ENCODE measurements at regions not wholly inside any gene's neighbourhood (a gene's known extent, or its start where the extent isn't known, plus 50 kb on each side); places are given as distances from the start of the nearest gene placed in this dataset.

DNA sequence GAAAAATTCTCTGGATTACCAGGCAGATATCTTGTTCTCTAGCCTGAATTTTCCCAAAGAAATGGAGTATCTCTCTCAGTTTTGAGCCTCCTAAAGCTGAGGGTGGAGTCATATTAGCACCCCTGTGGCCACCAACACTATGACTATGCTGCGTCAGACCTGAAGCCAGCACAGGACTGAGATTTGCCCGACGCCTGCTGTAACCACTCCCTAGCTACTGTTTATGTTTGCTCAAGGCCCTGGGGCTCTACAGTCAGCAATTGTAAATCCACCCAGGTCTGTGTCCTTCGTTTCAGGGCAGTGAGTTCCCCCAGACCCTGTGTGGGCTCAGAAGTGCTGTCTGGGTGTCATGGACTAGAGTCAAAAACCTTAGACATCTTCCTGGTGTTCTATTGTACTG is 61.4 kb downstream of the ZXDA start:
- H3K27me3 ChIP-seq (replicated peaks; ENCODE audit: control insufficient read depth, insufficient read depth, low read length): no peaks in the 10 kb centered on the region
- H3K36me3 ChIP-seq (ENCODE audit: control insufficient read depth, insufficient read depth, low read length): no peaks in the 10 kb centered on the region
- H3K4me3 ChIP-seq (replicated peaks; ENCODE audit: low read depth, low read length): no peak overlapping the region
- TF ChIP-seq, protein P1, sequence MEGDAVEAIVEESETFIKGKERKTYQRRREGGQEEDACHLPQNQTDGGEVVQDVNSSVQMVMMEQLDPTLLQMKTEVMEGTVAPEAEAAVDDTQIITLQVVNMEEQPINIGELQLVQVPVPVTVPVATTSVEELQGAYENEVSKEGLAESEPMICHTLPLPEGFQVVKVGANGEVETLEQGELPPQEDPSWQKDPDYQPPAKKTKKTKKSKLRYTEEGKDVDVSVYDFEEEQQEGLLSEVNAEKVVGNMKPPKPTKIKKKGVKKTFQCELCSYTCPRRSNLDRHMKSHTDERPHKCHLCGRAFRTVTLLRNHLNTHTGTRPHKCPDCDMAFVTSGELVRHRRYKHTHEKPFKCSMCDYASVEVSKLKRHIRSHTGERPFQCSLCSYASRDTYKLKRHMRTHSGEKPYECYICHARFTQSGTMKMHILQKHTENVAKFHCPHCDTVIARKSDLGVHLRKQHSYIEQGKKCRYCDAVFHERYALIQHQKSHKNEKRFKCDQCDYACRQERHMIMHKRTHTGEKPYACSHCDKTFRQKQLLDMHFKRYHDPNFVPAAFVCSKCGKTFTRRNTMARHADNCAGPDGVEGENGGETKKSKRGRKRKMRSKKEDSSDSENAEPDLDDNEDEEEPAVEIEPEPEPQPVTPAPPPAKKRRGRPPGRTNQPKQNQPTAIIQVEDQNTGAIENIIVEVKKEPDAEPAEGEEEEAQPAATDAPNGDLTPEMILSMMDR (IDR thresholded peaks at IDR 0.05; ENCODE audit: insufficient read depth, low read length, poor library complexity, severe bottlenecking): no peak
- no peak for DNase-seq (ENCODE audit: extremely low read depth, insufficient read length)

DNA sequence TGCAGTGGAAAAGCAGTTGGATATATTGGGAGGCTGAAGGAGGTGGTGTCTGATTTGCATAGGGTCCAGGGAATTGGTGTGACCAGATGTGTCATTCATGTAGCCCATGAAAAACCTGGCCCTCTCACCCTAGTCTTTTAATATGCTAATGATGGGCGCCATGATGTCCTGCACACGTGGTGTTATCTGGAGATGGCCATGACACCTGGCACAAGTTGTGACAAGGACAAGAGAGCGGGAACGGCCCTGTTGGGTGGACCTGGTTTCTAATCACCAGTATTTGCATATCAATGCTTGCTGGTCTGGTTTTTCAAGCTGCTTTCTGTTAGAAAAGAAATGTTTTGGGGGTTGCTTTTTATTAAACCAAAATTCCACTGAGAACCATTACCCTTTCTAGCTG is 87.4 kb downstream of the ZXDA start:
- no peaks in the 10 kb centered on the region for H3K27me3 ChIP-seq (replicated peaks; ENCODE audit: control insufficient read depth, insufficient read depth, low read length)
- TF ChIP-seq, protein P1 (IDR thresholded peaks at IDR 0.05; ENCODE audit: insufficient read depth, low read length, poor library complexity, severe bottlenecking): no peak
- H3K4me3 ChIP-seq (replicated peaks; ENCODE audit: low read depth, low read length): no peak overlapping the region
- H3K36me3 ChIP-seq (ENCODE audit: control insufficient read depth, insufficient read depth, low read length): no peaks in the 10 kb centered on the region
- DNase-seq (ENCODE audit: extremely low read depth, insufficient read length): no peak

DNA sequence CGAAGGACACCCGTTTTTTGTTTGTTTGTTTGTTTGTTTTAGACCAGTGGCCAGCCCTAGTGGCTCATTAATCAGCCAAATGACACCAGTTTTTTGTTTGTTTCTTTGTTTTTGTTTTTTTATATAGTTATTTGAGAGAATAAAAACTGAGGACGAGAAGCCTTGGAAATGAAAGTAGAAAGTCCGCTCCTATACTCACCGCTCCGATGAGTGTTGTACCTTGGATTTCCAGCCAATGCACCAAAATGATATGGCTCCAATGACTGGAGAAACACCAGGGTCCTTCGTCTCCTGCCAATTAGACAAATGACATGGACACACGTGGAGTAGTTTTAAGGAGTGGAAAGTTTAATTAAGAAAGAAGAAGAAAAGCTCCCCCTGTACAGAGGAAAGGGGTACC is 87.9 kb downstream of the ZXDA start:
- Histone ChIP-seq H3K36me3 (ENCODE audit: control insufficient read depth, insufficient read depth, low read length) (no peaks in the 10 kb centered on the region), H3K27me3 (replicated peaks; ENCODE audit: control insufficient read depth, insufficient read depth, low read length) (no peaks in the 10 kb centered on the region), H3K4me3 (replicated peaks; ENCODE audit: low read depth, low read length) (no peak overlapping the region)
- DNase-seq (ENCODE audit: extremely low read depth, insufficient read length): no peak
- TF ChIP-seq, protein P1 (IDR thresholded peaks at IDR 0.05; ENCODE audit: insufficient read depth, low read length, poor library complexity, severe bottlenecking): no peak

DNA sequence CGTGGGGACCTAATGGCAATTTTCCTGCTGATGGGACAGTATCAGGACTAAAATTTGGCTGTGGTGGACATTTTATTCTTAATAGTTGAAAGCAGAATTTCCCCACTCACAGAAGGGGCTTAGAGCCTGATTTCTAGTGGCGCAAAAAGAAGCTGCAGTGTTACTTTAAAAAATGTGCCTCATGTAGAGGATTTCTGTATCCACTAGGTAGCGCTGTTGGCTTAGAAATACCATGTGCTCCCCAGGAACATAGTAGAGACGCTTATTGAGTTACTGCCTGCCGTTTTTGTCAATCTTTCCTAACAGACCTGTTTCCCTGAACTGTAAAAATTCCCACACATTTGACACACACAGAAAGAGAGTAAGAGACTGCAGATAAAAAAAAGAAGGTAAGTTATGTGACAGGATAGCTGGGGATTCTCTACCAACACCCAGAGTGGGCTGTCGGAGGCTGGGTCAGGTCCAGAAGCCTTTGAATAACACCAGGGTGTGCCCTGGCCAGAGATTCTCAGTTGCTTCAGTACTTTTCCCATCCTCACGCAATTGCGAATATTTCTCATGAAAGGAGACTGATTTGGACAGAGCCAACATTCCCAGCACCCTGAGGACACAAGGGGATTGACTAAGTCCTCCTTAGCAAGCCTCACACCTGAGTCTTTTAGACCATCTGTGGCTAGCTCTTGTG is 88.4 kb downstream of the ZXDA start:
- Histone ChIP-seq H3K27me3 (replicated peaks; ENCODE audit: control insufficient read depth, insufficient read depth, low read length) (no peaks in the 10 kb centered on the region), H3K36me3 (ENCODE audit: control insufficient read depth, insufficient read depth, low read length) (no peaks in the 10 kb centered on the region), H3K4me3 (replicated peaks; ENCODE audit: low read depth, low read length) (no peak overlapping the region)
- peak; percentile 9 for DNase-seq (ENCODE audit: extremely low read depth, insufficient read length)
- TF ChIP-seq, protein P1 (IDR thresholded peaks at IDR 0.05; ENCODE audit: insufficient read depth, low read length, poor library complexity, severe bottlenecking): peak; percentile 53

DNA sequence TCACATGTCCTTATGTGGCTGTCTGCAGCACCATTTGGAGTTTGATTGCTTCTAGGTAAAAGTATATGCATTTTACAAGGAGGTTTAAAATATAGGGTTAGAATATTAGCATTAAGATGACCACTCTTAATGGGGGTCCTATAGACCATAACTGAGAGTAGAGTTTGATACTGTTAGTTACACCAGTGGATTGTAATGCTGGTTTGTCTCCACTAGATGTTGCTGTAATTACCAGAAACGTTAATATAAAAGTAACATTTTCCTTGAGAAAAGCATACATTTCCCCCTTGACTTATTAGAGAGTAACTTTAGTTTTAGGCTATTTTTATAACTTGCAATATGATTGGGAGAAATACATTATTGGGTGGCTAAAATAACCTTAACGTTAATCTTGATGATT is 93.0 kb downstream of the ZXDA start:
- Histone ChIP-seq H3K27me3 (replicated peaks; ENCODE audit: control insufficient read depth, insufficient read depth, low read length) (no peaks in the 10 kb centered on the region), H3K4me3 (replicated peaks; ENCODE audit: low read depth, low read length) (no peak overlapping the region), H3K36me3 (ENCODE audit: control insufficient read depth, insufficient read depth, low read length) (no peaks in the 10 kb centered on the region)
- no peak for DNase-seq (ENCODE audit: extremely low read depth, insufficient read length)
- TF ChIP-seq, protein P1 (IDR thresholded peaks at IDR 0.05; ENCODE audit: insufficient read depth, low read length, poor library complexity, severe bottlenecking): peak; percentile 49

DNA sequence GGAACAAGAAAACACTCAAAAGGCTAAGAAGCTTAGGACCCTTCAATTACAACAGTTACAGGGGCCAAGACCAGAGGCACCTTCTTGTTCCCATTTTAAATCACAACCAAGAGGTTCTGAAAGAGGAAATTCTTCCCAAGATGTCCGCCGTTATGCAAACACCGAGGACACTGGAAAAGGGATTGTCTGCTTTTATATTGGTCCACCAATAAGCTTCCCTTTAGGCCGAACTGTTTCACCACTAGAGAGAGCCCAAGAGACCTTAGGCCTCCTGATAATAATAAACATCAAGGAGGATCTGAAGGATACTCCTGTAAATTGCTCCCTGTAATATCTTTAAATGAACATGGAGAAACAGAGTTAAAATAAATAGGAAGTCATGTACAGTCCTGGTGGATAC is 92.6 kb upstream of the NLRP2B start:
- DNase-seq (ENCODE audit: extremely low read depth, insufficient read length): no peak
- no peaks in the 10 kb centered on the region for H3K27me3 ChIP-seq (replicated peaks; ENCODE audit: control insufficient read depth, insufficient read depth, low read length)
- no peak overlapping the region for H3K4me3 ChIP-seq (replicated peaks; ENCODE audit: low read depth, low read length)
- H3K36me3 ChIP-seq (ENCODE audit: control insufficient read depth, insufficient read depth, low read length): no peaks in the 10 kb centered on the region
- TF ChIP-seq, protein P1 (IDR thresholded peaks at IDR 0.05; ENCODE audit: insufficient read depth, low read length, poor library complexity, severe bottlenecking): no peak
